Adrenal gland (tissue), 5 donors: ENCODE measurements at regions not wholly inside any gene's neighbourhood (a gene's known extent, or its start where the extent isn't known, plus 50 kb on each side); places are given as distances from the start of the nearest gene placed in this dataset.

ENCODE experiments used
- POLR2A ChIP-seq, 2 donors: fragments of 450-650 bp; IDR thresholded peaks; one replicate each; pipeline ENCODE4 v1.6.1; 2017; ENCODE audit warnings: antibody characterized with exemption in 2 of 2, mild to moderate bottlenecking in 2 of 2, moderate library complexity in 1 of 2
- TF ChIP-seq, protein P1 (sequence below), 6 experiments: fragments of 450-650 bp in 4 of 6; fragments of 200-600 bp in 2 of 6; sonication (generic) in 1 of 6; IDR thresholded peaks; 1 replicate in 5 of 6; 2 replicates in 1 of 6; pipeline versions ENCODE4 v1.5.1 to v1.8.0; 2016 to 2021; ENCODE audit warnings: antibody characterized with exemption in 6 of 6, mild to moderate bottlenecking in 2 of 6, moderate library complexity in 1 of 6
- donor health status: DM: no; HTN: no; CAD: no.

DNA sequence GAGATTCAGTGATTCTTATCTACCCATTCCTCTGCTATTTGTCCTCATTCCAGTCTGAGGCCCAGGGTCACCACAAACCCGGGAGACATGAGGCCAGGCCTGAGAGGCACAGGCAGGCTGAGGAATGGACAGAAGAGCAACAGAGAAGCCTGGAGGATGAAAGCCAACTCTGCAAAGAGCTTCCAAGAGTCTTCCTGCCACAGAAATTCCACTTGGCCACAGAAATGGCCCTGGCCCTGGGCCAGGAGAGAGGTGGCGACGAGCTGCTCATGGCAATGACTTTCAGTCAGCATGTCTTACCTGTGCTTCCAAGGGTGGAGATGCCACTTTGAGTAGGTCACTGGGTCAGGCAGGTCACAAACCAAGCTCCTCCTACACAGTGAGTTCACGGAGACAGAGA is 155.3 kb upstream of the PKDCC start:
- TF ChIP-seq POLR2A (IDR thresholded peaks at IDR 0.05): no peak
- TF ChIP-seq, protein P1, sequence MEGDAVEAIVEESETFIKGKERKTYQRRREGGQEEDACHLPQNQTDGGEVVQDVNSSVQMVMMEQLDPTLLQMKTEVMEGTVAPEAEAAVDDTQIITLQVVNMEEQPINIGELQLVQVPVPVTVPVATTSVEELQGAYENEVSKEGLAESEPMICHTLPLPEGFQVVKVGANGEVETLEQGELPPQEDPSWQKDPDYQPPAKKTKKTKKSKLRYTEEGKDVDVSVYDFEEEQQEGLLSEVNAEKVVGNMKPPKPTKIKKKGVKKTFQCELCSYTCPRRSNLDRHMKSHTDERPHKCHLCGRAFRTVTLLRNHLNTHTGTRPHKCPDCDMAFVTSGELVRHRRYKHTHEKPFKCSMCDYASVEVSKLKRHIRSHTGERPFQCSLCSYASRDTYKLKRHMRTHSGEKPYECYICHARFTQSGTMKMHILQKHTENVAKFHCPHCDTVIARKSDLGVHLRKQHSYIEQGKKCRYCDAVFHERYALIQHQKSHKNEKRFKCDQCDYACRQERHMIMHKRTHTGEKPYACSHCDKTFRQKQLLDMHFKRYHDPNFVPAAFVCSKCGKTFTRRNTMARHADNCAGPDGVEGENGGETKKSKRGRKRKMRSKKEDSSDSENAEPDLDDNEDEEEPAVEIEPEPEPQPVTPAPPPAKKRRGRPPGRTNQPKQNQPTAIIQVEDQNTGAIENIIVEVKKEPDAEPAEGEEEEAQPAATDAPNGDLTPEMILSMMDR (IDR thresholded peaks at IDR 0.05): no peak
